Myocyte (in vitro differentiated cells): ENCODE measurements at regions not wholly inside any gene's neighbourhood (a gene's known extent, or its start where the extent isn't known, plus 50 kb on each side); places are given as distances from the start of the nearest gene placed in this dataset.

Experiments
- DNase-seq: peaks from one replicate; pipeline ENCODE4 v3.0.0-alpha.2; 2012; ENCODE audit warnings: low read depth

DNA sequence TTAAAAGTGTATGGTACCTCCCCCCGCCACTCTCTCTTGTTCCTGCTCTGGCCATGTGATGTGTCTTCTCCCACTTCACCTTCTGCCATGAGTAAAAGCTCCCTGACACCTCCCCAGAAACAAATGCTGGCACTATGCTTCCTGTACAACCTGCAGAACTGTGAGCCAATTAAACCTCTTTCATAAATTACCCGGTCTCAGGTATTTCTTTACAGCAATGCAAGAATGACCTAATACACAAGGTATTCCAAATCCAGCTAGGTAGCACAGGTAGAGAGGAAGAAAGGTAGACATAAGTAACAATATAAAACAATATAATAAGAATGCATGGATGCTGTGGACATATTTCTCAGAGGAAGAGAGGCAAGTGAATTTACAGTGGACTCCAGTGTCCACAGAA, 394.1 kb upstream of the ARID1B start:
- DNase-seq: no peak

DNA sequence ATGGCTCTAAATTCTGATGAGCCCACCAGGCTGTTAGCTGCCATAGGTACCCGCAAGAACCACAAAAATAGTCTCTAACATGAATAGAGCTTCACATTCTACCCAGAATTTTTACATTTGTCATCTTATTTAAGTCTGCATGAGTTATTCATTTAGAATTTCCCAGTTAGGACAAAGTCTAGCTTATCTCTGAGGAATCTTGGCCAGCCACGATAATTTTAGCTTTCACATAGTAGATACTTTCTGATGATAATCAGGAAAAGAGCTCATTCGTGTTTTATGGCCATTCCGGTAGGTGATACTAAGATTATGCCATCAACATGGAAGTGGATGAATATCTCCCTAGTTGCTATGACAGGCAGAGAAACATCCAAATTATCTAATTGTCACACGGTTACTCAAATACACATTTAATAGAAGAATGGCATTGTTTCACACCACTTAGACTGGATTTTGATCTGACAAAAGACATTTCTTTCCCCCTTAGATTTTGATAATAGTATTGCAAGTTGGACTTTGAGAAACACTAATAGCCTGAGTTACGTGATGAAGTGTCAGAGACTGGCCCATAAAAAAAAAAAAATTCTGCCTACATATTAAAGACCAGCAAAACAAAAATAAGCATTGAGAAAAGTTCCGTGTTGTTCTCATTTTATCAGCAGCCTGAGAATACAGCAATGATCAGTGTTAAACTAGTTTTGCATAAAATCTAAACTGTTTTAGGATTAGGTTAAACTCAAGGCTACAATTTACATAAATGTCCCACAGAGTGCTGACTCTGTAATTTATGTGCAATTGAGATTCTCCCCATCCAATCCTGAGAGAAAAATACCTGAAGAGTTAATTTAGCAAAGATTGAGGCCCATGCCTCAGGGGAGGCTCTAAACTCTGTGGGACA, 397.5 kb upstream of the ARID1B start:
- DNase-seq: no peak

DNA sequence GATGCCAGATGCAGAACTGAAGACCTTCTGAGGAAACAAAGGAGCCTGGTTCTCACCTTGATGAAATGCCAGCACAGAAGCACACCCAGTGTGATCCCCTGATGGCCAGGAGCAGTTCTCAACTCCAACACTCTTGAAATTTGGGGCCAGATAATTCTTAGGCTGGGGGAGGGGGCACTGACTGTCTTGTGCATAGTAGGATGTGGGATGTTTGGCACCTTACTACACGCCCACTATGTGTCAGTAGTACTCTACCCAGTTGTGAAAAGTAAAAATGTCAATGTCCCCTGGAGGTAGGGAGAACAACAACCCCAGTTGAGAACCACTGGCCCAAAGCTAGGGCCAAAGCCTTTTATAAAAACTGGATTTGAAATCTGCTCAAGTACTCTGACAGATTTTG, 398.3 kb upstream of the ARID1B start:
- DNase-seq: no peak

DNA sequence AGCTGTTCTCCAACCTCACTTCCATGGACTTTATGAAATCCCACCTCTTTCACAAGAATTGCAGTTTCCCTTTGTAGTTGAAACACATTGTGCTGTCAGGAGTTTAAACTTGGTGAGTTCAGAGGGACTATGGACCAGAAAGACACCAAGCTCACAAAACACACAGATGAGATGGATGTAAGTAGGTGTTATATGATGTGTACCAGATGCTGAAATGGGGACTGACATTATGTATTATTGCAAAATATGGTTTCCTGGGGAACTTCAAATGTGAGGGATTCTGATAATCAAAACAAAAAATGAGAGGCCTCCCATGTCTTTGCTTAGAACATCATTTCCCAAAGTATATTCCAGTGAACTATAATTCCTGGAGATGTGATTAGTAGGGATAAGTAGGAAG, 401.1 kb upstream of the ARID1B start:
- no peak for DNase-seq

DNA sequence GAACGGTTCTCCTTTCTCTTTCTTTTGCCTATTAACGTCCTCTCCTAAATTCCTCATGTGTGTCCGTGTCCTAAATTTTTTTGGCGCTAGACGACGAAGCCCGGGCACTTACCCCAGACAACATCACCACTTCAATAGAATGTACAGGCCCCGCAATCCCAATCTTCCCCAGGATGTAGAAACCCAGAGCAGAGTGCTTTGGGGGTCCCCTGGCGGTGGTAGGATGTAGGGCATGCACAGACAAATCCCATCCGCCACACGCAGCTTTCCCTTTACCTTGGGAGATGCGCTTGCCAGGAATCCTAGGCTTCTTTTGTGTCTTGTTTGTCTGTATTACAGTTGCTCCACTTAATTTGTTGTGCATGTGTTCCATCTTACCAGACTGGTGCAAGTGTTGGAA, 417.3 kb upstream of the ARID1B start:
- DNase-seq: no peak

DNA sequence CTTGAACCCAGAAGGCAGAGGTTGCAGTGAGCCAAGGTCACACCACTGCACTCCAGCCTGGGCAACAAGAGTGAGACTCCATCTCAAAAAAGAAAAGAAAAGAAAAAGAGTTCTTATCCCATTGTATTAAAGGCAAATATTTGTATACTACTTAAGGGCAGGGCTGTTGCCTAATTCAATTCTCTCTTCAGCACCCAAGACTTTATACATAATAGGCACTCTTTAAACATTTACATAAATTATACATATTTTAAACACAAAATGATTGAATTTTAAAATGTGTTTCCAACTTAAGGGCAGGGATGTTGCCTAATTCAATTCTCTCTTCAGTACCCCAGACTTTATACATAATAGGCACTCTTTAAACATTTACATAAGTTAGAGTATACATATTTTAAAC, 424.3 kb upstream of the ARID1B start:
- DNase-seq: no peak

DNA sequence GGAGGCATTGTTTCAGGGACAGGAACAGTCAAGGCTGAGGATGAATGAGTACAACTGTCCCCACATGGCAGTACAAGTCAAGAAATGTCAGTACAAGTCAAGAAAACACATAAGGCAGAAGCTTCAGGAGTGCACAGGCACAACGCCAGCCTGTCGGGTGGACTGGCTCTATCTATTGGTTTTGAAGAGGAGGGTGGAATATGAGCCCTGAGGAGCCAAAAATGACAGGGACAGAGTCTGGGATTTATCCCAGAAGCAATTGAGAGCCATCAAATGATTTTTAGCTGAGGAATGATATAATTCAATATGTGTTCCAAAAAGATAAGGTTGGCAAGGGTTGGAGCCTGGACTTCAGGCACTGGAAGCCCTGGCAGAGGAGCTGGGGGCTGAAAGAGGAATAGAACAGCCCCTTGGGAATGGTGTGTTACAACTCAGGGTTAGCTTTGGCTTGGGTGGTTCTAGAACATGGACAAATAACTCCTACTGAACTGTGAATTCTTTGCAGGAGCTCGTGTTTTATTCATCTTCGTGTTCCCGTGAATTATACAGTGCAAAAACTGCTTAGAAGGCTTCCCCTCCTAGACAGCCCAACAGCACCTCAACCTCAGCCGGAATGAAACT, 425.7 kb upstream of the ARID1B start:
- DNase-seq: no peak

DNA sequence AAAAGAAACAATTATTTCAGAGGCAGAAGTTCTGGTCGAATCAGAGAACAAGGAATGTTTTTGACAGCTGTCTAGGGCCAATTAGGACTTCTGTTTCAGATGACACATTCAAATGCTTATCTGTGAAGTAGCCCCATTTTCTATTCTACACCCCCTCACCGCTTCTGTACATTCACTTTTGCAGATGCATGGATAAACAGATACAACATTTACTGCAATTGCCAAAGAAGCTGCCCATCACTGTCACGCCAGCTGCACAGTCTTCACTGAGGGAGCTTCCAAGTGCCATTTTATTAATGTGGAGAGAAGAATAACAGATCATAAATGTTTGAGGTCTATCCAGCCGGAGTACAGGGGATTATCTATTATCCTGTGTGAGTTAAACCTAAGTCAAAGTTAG, 426.8 kb upstream of the ARID1B start:
- DNase-seq: no peak

DNA sequence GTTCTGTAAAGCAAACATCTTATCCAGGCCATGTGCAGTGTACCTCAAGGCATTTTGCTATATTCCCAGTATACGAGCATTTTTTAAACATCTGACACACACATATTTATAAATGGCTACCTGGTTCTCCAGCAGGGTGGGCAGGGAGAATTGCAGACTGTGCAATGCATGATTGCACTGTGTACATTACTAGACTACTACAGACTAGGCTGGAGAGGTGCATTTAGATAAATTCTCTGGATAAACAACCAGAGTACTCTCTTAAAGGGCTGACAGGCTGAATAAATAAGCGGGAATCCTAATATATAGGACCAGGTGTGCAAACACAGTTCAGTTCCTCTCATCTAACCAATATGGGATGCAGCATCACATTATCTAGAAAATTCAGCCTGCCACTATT, 428.3 kb upstream of the ARID1B start:
- DNase-seq: no peak

DNA sequence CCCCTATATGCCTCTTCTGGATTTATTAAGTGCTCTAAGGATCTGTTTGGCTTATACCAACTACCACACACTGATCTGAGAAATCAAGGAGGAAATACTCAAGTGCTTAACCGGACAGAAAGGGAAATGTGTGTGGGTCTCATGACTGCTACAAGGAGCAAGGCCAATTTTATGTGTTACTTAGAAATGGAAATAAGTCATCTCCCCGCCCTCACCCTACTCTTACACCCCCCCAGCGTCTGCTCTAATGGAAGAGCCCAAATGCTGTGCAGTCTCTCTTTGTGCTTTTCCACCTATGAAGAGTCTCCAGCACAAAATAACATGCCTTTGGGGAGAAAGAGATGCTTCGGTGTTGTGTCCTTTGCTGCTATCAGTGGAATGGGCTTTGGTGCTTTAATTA, 428.8 kb upstream of the ARID1B start:
- DNase-seq: no peak

DNA sequence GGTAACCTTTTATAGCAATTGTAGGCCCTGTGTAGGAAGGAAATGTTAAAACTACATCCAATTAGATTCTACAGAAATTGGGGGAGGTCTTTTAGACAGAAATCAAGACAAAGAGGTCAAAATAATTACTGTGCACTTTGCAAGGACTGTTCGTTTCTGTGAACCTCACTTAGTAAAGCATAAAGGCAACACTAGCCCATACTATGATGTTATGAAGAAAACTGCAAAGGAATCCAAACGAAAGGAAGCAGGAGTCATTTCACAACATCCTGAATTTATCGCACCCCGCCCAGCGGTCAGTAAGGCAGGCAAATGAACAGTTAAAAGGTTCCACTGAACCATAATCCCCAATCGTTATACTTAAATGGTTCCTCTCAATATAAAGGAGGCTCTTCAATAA, 429.5 kb upstream of the ARID1B start:
- no peak for DNase-seq

DNA sequence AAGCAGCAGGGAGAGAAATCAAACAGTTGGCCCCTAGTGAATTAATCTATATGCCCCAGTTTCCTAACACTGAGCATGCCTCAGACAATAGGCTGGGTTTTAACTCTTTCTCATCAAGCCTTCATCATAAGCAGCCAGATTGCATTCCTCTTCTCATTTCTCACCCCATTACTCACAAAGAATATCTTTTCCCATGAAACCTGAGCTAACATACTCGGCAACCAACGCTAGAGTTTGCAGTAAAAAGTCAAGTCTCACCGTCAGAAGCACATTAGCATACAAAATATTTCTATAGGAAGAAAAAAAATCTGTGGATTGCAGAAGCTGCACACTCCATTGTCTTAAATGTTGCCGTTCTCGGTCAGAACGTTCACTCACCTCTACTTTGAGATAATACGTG, 429.9 kb upstream of the ARID1B start:
- no peak for DNase-seq

DNA sequence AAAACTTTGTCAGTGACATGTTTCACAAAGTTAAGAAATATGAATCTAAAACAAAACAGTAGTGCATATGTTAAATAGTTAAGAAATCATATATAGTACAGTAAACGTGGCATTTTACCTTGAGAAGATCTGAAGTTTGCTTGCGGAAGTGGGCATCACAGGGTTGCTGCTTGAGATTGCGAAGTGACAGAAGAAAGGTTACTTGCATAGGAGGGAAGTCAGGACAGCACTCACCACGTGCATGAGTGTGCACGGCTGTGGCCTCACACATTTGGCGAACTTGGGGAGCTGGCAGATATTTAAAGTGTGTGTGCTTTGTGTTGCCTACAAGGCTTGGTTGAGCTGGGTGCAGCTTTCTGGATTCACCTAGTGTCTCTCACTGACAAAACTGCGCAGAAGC, 431.5 kb upstream of the ARID1B start:
- no peak for DNase-seq

DNA sequence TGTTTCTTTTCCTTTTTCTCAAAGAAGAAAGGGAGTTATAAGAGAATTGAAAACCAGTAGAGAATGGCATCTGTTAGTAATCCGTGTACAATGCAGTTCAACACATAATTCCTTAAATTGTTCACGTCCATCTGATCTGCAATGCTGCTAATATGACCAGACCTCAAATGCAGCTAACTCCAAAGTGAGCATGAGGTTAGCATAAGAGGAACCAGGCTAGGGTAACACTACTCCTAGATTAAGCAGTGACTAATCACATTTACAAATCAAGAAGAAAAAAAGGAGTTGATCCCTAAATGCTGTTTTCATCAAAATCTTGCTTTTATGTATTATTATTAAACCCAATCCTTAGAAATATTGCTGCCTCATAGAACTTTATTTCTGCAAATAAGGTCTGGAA, 432.7 kb upstream of the ARID1B start:
- DNase-seq: no peak

DNA sequence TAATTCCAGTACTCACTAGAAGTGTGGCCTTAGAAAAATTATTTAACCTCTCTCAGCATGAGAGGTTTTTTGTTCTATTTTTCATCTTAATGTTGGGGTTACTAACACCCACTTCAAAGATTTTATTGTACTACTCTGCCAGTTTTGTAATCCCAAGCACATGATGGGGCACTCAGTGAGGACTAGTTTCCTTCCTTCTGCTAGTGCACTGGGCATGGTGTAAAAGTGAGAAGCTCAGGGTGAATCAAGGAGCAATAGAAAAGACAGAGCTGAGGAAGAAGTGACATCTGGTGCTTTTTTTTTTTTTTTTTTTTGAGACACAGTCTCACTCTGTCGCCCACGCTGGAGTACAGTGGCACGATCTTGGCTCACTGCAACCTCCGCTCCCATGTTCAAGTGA, 439.4 kb upstream of the ARID1B start:
- DNase-seq: no peak

DNA sequence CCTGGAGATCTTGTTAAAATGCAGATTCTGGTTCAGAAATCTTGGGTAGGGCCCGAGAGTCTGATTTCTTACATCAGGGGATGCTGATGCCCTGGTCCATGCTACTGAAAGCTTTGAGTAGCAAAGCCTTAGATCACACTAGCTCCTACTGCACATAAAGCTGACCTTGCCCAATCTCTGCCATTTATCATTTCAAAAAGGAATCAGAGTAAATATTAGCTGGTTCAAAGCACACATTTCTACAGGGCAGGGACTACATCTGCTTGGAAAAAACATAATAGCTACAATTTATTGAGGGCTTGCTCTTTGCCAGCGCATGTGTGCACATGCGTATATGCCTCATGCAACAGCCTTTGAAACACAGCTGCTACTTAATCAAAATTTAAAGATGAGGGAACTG, 440.4 kb upstream of the ARID1B start:
- DNase-seq: no peak

DNA sequence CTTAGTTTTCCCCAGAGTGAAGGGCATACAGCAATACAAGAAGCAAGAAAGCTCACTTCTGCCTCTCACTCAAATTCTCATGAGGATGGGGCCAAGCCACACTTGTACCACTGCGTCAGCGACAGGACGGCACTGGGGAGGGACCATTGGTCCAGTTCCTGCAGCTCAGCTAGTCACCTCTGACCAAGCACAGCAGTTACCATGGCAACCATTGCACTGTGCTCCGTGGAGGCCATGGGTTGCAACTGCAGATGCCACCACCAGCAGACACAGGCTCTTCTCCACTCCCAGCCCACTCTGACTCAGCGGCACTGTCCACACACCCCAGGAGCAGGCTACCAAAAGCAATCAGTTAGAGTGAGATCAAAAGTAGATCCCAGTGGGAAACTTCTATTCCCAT, 441.1 kb upstream of the ARID1B start:
- DNase-seq: no peak

DNA sequence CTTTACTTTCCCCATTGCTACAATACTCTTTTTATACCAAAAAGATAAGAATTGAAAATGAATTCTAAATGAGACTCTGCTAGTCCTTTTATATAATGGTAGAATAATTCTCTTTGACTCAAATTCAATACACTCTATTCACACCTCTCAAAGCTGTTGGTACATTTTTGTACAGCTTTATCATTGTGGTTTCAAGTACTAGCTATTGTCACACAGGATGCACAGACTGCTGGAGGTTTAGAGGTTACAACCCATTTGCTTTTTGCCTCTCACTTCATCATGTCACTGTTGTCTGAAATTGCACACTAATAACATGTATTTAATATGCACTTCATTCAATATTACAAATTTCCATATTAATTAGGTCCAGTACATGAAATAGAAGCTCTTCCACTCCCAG, 442.2 kb upstream of the ARID1B start:
- no peak for DNase-seq

DNA sequence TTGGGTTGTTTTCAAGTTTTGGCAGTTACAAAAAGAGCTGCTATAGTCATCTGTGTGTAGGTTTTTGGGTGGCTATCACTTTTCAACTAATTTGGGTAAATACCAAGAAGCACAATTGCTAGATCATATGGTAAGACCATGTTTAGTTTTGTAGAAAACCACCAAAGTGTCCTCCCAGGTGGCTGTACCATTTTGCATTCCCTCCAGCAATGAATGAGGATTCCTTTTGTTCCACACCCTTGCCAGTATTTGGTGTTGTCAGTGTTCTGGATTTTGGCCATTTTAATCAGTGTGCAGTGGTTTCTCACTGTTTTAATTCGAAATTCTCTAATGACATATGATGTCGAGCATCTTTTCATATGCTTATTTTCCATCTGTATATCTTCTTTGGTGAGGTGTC, 457.5 kb upstream of the ARID1B start:
- DNase-seq: no peak

DNA sequence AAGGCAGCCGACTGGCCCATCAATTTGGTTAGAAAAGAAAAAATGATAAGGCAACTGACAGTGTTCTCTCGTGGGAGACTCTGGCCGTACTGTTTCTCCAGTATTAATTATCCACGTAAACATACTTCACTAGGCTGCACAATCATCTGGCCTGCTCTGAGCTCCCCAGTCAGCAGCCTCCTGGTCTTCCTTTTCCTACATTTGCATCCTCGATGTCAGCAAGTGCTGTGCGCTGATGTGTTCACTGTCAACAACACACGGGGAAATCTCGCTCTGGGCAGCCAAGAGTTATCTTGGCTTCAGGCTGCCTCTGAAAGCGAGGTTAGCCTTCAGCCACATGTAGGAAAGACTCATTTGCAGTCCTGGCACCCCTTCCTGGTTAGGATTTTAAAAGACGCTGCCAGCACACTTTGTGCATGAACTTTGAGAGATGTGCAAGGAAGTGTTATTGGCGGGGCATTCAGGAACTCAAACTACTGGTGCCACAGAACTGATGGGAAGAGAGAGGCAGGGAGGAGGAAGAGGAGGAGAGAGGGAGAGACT, 460.5 kb upstream of the ARID1B start:
- no peak for DNase-seq

DNA sequence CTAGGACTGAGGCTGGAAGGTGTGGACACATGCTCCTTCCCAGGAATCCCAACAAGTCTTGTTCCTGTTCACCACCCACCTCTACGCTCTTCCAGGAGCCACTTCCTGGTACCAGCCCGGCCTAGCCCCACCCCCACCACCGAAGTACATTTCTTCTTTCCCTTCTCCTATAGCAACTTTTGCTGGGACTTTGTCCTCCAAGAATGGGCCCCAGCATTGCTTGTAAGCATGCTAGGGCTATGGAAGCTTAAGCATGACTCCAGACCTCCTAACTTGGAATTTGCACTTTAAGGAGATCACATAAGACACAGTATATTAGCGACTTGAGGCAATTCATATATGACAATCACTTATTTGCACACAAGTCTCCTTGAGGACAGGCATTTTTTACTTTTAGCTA, 462.0 kb upstream of the ARID1B start:
- no peak for DNase-seq

DNA sequence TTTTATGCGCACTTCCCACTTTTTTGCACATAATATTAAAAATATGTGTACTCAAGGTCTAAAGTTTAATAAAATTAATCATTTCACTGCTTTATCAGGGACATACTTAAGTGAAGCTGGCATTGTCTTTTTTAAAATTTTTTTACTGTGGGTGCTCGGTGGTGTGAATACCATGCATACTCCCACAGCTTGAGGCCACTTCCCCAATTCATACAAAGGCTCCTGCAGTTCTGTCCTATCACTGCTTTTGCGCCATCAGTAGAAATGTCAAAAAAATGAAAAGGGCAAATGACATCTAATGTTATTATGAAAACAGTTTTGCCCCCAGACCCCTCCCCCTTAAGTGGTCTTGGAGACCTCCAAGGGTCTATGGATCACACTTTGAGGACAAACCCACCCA, 464.1 kb upstream of the ARID1B start:
- no peak for DNase-seq

DNA sequence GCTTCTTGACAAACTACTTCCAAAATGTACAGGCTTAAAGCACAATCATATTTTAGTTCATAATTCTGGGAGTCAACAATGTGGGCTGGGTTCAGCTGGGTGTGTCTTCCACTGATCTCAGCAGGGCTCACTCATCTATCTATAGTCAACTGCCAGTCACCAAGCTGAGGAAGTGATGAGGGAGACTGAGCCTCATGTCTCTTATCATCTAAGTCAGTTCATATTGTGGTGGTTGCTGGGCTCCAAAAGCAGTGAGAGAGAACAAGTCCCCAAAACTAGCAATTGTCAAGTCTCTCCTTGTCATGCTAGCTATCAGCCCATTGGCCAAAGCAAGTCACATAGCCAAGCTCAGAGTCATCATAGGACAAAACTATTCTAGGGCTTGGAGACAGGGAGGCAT, 465.9 kb upstream of the ARID1B start:
- DNase-seq: no peak
